ENCODE measurements at regions not wholly inside any gene's neighbourhood (a gene's known extent, or its start where the extent isn't known, plus 50 kb on each side); places are given as distances from the start of the nearest gene placed in this dataset.
"Not testable (repeated sequence)": the region's sequence is repeated elsewhere in the genome, so short reads cannot be mapped to it uniquely, and the experiment has no call there.

- no peak for DNase-seq (ENCODE audit: low read depth, low spot score)
These were observed 258.8 kb downstream of the MIAT start for GRCh38 chr22:26916236-26916635.

DNA sequence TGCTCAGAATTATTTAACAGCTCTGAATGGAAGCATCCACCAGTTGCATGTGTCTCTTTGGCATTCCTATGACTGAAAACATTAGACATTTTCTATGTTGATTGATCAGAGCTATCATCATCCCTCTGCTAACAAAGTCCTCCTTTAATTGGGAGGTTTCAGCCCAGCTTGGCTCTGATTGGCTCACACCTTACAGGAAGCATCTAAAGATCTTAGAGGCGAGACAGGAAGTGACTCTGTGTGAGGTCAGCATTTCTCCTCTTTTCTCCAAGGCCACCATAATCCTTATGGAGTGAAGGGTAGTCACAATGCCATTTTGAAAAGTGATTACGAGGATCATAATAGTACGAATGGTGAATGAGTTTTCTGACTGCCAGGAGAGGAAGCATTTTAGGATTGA, 260.8 kb downstream of the MIAT start:
- DNase-seq (ENCODE audit: low read depth, low spot score) = no peak

DNA sequence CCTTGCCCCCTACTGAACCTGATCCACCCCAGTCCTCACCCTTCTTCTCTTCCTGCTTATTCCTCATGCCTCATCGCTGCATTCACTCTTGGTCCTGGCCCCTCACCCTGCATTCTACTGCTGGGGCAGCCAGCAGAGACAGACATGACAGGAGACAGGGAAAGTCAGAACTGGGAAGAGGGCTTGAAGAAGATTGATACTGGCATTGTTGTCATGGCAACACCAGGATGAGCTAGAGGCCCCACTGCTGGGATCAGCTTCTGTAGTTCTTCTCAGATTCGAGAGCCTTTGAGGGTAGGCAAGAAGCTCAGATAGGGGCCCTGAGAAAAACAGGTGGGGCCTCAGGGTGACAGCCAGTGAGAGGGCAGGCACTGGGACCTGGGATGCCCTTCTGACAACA, 264.3 kb downstream of the MIAT start:
- DNase-seq (ENCODE audit: low read depth, low spot score) = no peak

DNA sequence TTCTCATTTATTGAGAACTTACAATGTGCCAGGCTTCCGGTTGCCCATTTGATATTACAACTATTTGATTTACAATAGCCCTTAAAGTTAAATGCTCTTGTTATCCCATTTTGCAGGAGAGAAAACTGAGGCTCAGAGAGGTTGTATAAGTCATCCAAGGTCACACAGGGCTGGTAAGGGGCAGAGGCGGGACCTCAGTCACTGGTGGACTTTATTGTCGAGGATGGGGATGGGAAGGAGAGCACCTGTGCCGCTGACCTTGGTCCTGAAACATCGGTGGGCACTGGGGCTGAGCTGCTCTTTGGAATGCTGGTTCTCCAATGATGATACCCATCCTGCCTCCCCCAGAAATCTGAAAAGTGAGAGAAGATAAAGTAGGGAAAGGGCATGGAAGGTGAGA, 265.4 kb downstream of the MIAT start:
- no peak for DNase-seq (ENCODE audit: low read depth, low spot score)

- DNase-seq (ENCODE audit: low read depth, low spot score) = no peak
These were observed 266.1 kb downstream of the MIAT start for GRCh38 chr22:26923531-26923930.

- DNase-seq (ENCODE audit: low read depth, low spot score) = no peak
These were observed 270.4 kb downstream of the MIAT start for GRCh38 chr22:26927821-26928220.

- DNase-seq (ENCODE audit: low read depth, low spot score) = no peak
These were observed 274.1 kb downstream of the MIAT start for GRCh38 chr22:26931471-26931870.

- DNase-seq (ENCODE audit: low read depth, low spot score) = no peak
These were observed 275.8 kb downstream of the MIAT start for GRCh38 chr22:26933105-26933590.

GRCh38 chr22:26937213-26937612, 279.8 kb downstream of the MIAT start:
- no peak for DNase-seq (ENCODE audit: low read depth, low spot score)

DNA sequence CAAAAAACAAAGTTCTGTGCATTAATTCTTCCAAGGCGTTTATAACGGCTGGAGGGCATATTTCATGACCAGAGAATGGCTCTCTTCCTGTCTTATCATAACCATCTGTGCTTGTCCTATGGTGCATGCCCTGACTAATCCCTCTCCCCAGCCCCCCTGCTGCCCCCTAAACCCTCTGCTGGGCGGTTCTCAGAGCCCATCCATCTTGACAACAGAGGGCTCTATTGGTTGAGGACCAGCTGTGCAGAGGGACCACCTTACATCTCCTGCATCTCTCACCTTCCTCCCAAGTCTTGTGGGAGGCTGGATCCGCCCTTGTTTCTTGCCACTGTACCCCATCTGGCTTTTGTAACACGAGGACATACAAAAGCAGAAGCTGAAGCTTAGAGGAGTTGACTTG, 282.1 kb downstream of the MIAT start:
- DNase-seq (ENCODE audit: low read depth, low spot score) = no peak

DNA sequence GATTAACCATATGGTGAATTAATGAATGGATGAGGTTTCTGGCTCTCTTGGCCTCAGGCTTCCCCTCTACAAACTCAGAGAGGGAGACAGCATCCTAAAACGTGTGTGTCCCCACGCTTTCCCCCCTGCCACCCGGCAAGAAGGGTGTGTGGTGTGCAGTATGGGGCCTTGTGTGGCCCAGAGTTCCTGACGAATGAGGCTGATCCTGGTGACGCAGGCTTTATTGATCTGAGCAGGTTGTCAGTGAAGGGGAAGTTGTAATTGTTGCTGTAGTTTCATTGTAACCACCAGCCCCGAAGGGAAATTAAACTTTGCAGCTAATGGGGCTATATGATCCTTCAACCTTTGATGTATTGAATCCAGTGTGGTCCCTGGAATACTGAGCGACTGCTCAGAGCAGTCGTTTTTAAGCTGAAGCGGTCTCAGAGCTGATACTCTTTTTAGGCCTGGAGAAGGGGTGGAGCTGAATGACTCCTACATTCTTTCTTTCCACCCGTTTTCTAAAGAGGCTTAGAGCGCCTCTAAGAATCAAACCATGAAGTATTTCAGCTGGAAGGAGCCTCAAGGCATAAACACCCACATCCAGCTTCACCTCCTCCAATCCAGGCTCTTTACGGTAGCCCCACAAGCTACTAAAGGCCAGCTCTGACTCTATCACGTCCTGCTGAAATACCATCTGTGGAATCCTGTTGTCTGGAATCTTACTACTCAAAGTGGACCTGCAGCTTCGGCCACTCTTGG, 284.7 kb downstream of the MIAT start:
- no peak for DNase-seq (ENCODE audit: low read depth, low spot score)

- no peak for DNase-seq (ENCODE audit: low read depth, low spot score)
These were observed 285.2 kb downstream of the MIAT start for GRCh38 chr22:26942637-26942957.

GRCh38 chr22:26945565-26945964, 288.2 kb downstream of the MIAT start:
- DNase-seq (ENCODE audit: low read depth, low spot score) = no peak

DNA sequence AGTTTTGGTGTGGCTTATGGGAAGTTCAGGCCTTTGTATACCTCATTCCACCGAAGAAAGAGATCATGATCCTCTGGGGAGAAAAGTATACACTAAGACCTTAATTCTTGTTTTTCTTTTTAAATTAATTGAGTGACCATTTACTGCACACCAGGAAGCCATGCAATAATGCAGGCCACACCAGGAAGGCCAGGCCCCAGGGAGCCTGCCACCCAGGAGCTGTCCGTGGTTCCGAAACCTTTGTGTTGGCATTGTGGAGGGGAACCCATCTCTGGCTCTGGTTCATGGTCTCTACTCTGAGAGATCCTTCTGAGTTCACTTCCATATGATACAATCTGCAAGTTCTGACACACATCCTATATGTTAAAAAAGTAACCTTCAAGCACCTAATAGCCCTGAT, 291.8 kb downstream of the MIAT start:
- no peak for DNase-seq (ENCODE audit: low read depth, low spot score)

GRCh38 chr22:26951139-26951538, 293.8 kb downstream of the MIAT start:
- not testable (repeated sequence) for DNase-seq (ENCODE audit: low read depth, low spot score)

- DNase-seq (ENCODE audit: low read depth, low spot score) = no peak
These were observed 294.6 kb downstream of the MIAT start for GRCh38 chr22:26952004-26952403.

DNA sequence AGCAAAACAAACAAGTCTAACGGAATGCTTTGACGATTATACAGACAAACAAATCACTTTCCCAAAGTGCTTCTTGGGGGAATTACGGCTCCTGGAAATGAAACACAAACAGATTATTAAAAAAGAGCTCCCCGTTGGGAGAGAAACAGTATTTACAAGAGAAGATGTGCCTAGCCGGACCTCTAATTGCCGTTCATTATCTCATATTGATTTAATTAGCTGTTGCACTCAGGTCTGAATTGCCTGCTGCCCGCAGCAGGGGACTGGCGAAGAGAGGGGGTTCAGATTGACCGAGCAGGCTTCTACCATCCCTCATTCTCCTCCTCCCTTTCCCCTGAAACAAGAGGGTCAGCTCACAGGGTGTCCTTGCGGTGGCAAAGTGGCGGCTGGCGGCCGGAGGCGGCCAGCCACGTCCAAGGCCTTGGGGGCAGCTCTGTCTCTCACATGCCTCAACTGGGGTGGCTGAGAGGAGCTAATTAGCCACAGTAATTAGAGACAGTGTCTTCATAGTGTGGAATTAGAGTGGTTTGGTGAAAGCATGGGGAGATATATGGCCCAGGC, 295.1 kb downstream of the MIAT start:
- DNase-seq (ENCODE audit: low read depth, low spot score) = no peak

DNA sequence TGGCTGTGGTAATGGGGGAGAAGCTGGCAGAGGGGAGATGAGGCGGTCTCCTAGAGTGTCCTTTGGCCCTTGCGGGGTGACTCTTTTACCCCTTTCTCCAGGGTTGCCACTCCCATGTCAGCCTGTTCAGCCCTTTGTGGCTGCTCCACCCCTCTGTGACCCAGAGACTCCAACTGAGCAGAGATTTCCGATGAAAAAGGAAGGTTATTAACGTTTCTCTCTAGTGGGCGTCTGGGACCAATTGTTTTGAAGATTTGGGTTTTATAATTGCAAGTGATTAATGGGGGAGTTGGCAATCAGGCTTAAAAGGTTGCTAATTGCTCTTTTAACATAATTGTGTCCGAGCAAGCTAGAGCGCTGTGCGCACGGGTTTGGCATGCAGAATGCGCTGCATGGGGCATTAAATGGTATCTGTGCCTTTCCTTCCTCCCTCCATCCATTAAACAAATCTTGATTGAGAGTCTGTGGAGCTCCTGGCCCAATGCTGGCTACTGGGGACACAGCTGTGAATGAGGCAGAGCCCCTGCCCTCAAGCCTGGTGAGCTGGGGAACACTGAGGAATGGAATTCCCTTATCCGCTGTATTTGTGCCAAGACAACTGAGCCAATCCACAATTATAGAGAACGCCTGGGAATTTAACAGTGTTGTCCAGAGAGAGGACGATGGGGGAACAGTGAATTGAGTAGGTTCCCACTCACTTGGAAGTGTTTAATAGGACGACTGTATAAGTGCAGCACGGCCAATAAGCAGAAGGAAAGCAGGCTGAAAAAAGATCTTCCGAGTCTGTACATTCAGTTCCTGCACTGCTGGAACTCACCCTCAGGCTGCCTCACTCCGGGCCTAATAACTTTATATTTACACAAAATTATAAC, 295.9 kb downstream of the MIAT start:
- DNase-seq (ENCODE audit: low read depth, low spot score) = no peak

DNA sequence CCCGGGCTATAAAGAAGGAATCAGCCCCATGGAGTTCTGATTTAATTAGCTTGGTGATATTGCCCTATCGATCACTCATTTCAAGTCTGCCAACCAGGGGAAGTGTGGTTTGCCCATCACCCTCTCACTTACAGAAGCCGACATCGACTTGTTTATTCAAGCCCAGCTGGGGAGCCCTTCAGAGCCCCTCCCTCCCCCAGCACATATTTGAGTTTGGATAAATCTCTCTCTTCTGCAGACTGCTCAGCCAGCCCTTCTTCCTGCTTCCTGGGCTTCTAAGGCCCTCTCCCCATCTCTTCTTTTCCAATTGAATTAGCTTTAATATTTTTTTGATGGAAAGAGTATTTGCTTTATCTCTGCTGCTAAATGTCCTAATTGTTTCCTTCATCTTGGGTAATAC, 299.0 kb downstream of the MIAT start:
- no peak for DNase-seq (ENCODE audit: low read depth, low spot score)

GRCh38 chr22:26957176-26957575, 299.8 kb downstream of the MIAT start:
- DNase-seq (ENCODE audit: low read depth, low spot score) = no peak

GRCh38 chr22:26957897-26958296, 300.5 kb downstream of the MIAT start:
- no peak for DNase-seq (ENCODE audit: low read depth, low spot score)

DNA sequence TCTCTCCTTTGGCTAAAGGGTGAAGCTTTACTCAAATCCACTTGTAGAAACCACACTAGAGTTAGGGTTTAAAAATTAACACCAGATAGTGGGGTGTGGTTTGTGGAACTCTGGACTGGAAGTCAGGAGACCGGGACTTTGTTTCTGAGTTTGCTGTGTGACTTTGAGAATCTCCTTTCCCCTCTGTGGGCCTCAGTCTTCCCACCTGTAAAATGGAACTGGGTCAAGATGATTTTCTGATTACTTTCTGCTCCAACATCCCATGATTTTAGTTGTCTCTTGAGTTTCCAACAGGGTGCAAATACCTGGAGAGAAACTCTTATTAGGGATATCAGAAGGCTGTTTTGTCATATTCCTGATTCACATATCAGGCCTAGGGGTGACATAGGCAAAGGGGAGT, 301.0 kb downstream of the MIAT start:
- DNase-seq (ENCODE audit: low read depth, low spot score) = no peak

GRCh38 chr22:26964642-26965041, 307.3 kb downstream of the MIAT start:
- DNase-seq (ENCODE audit: low read depth, low spot score) = no peak

Data from brain pericyte (primary cell).